SH-SY5Y (cell line): ENCODE measurements at regions not wholly inside any gene's neighbourhood (a gene's known extent, or its start where the extent isn't known, plus 50 kb on each side); places are given as distances from the start of the nearest gene placed in this dataset.

Experiments
- GATA2 ChIP-seq: IDR thresholded peaks from 2 replicates; pipeline ENCODE4 v1.6.1; 2011; ENCODE audit warnings: mild to moderate bottlenecking, low read depth, low read length
- GATA3 ChIP-seq: IDR thresholded peaks from 2 replicates; pipeline ENCODE4 v1.6.1; 2011; ENCODE audit warnings: low read depth, mild to moderate bottlenecking, low read length, moderate library complexity

- TF ChIP-seq GATA2 = no peak
- no peak for TF ChIP-seq GATA3
Measured at GRCh38 chr11:37762079-37762478, 1164.0 kb upstream of the RAG2 start.

GRCh38 chr11:37755521-37755920, 1157.5 kb upstream of the RAG2 start:
- TF ChIP-seq GATA3 (no peak), GATA2 (no peak)

- TF ChIP-seq GATA3 = no peak
- no peak for TF ChIP-seq GATA2
Measured at GRCh38 chr11:37748641-37749040, 1150.6 kb upstream of the RAG2 start.

GRCh38 chr11:37747121-37747520, 1149.1 kb upstream of the RAG2 start:
- TF ChIP-seq GATA2 = no peak
- no peak for TF ChIP-seq GATA3

- no peak for TF ChIP-seq GATA3
- TF ChIP-seq GATA2 = no peak
Measured at GRCh38 chr11:37727371-37727770, 1129.3 kb upstream of the RAG2 start.

GRCh38 chr11:37724315-37724714, 1126.3 kb upstream of the RAG2 start:
- TF ChIP-seq GATA3 = no peak
- no peak for TF ChIP-seq GATA2

GRCh38 chr11:37721485-37721884, 1123.4 kb upstream of the RAG2 start:
- TF ChIP-seq GATA3 (no peak), GATA2 (no peak)

- no peak for TF ChIP-seq GATA2
- no peak for TF ChIP-seq GATA3
Measured at GRCh38 chr11:37718431-37718999, 1120.5 kb upstream of the RAG2 start.

GRCh38 chr11:37712251-37712650, 1114.2 kb upstream of the RAG2 start:
- TF ChIP-seq GATA3 (no peak), GATA2 (no peak)

- no peak for TF ChIP-seq GATA3
- TF ChIP-seq GATA2 = no peak
Measured at GRCh38 chr11:37710031-37710430, 1112.0 kb upstream of the RAG2 start.

- TF ChIP-seq GATA3 (no peak), GATA2 (no peak)
Measured at GRCh38 chr11:37704791-37705190, 1106.8 kb upstream of the RAG2 start.

- TF ChIP-seq GATA2 (peak; percentile 51; the same call in 1 of the 2 replicates), GATA3 (peak; percentile 39; the same call in 1 of the 2 replicates)
Measured at GRCh38 chr11:37699644-37700043, 1101.6 kb upstream of the RAG2 start.

- TF ChIP-seq GATA2 (no peak), GATA3 (no peak)
Measured at GRCh38 chr11:37695283-37695682, 1097.2 kb upstream of the RAG2 start.

- no peak for TF ChIP-seq GATA3
- TF ChIP-seq GATA2 = no peak
Measured at GRCh38 chr11:37689951-37690350, 1091.9 kb upstream of the RAG2 start.

GRCh38 chr11:37688456-37688855, 1090.4 kb upstream of the RAG2 start:
- TF ChIP-seq GATA2 (peak; percentile 13; the same call in 1 of the 2 replicates), GATA3 (no peak; the same call in 1 of the 2 replicates)

GRCh38 chr11:37687130-37687529, 1089.1 kb upstream of the RAG2 start:
- no peak for TF ChIP-seq GATA3
- TF ChIP-seq GATA2 = no peak
